Natural killer cell treated with Interleukin-12 subunit alpha and Interleukin-12 subunit beta and Interleukin-15 and Interleukin-18, amount 100 ng/mL, for 72 hours (primary cell): ENCODE measurements at regions not wholly inside any gene's neighbourhood (a gene's known extent, or its start where the extent isn't known, plus 50 kb on each side); places are given as distances from the start of the nearest gene placed in this dataset.
A peak's percentile ranks its signal among the peaks of the same experiment; 100 is the strongest.
"Not testable (repeated sequence)": the region's sequence is repeated elsewhere in the genome, so short reads cannot be mapped to it uniquely, and the experiment has no call there.

Source experiments
- ATAC-seq, 2 donors: fragments of 150-1000 bp; cut with Tn5 transposase in 1 of 2; sonication (Bioruptor Pico), chemical (Tn5 transposase) in 1 of 2; 2 replicates each; pipeline ENCODE4 v1.10.0; 2021
- DNase-seq: peaks from one replicate; pipeline ENCODE4 v3.0.0; 2022; ENCODE audit warnings: low spot score
- H3K27ac Mint-ChIP-seq, 2 donors: 1 replicate in 1 of 2; 2 replicates in 1 of 2; pipeline ENCODE4 v1.8.0; 2022; ENCODE audit warnings: mixed read lengths in 2 of 2, mild to moderate bottlenecking in 1 of 2, moderate library complexity in 1 of 2
- H3K27me3 Mint-ChIP-seq, 2 donors: 1 replicate in 1 of 2; 2 replicates in 1 of 2; pipeline ENCODE4 v1.8.0; 2022; ENCODE audit warnings: mixed read lengths in 2 of 2
- H3K36me3 Mint-ChIP-seq: one replicate; pipeline ENCODE4 v1.8.0; 2022; ENCODE audit warnings: mixed read lengths
- H3K4me1 Mint-ChIP-seq, 2 donors: 1 replicate in 1 of 2; 2 replicates in 1 of 2; pipeline ENCODE4 v1.8.0; 2022; ENCODE audit warnings: low read depth in 2 of 2, mixed read lengths in 2 of 2, mild to moderate bottlenecking in 1 of 2
- H3K4me3 Mint-ChIP-seq: one replicate; pipeline ENCODE4 v1.8.0; 2022; ENCODE audit warnings: mixed read lengths
- H3K9me3 Mint-ChIP-seq: 2 replicates; pipeline ENCODE4 v1.8.0; 2022; ENCODE audit warnings: mixed read lengths

DNA sequence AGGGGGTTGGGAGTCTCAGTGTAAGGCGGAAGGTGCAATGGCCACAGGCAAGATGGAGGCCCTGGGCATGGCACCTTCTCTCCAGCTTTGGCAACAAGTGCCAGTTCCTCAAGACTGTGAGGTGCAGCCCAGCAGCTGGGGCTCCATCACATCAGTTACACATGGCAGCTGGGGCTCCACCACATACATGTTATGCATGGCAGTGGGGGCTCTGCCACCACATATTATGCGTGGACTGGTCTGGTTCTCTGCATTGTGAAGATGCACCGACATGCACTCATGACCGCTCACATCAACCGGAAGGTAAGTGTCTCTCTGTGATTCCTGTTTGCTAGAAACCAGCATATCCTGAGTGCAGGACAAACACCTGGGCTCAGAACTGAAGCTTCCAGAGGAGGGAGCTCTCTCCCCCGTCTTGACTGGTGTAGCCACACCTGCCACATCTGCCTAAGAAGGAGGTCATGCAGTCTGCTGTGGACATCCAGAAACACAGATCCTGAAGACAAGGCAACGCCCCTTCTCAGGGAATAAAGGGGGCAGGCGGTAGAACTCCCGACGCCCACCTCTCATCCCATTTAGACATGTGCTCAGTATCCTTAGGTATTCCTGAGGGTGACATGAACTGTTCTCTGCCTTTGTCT lies 104.1 kb upstream of the TMPRSS2 start:
- no peak for ATAC-seq

DNA sequence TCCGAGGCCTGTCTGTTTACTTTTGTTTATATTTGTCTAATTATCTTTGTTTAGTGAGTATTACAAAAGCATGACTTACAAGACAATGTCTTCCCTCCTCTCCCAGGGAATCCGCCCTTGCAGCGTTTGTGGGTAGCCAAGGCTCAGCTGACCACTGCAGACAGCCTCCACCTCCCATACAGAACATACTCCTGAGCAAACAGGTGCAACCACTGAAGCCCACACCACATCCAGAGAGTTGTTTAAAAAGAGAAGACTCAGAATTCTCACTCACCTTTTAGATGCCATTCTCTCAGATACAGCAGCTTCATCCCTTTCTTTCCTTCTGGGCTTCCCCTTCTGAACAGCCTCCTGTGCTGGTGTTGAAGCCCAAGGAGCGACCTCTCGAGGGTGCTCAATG lies 103.5 kb upstream of the TMPRSS2 start:
- ATAC-seq (no peak), DNase-seq (peak; percentile 16)
- Mint-ChIP-seq H3K9me3 (no peaks in the 10 kb centered on the region), H3K4me3 (no peak overlapping the region), H3K27me3 (peaks cover 9 to 10% of the 10 kb centered on the region in 2 donors), H3K36me3 (no peaks in the 10 kb centered on the region), H3K4me1 (no peaks in the 10 kb centered on the region), H3K27ac (no peak overlapping the region)

More for the DNA sequence above, 104.1 kb upstream of the TMPRSS2 start:
- no peaks in the 10 kb centered on the region for H3K4me1 Mint-ChIP-seq
- H3K27ac Mint-ChIP-seq = no peak overlapping the region
- no peak overlapping the region for H3K4me3 Mint-ChIP-seq
- H3K36me3 Mint-ChIP-seq = no peaks in the 10 kb centered on the region
- H3K9me3 Mint-ChIP-seq = no peaks in the 10 kb centered on the region
- no peak for DNase-seq
- H3K27me3 Mint-ChIP-seq = peaks cover 10 to 14% of the 10 kb centered on the region in 2 donors

GRCh38 chr21:41610840-41611115 lies 102.8 kb upstream of the TMPRSS2 start:
- not testable (repeated sequence) for H3K27me3 Mint-ChIP-seq, H3K9me3 Mint-ChIP-seq, DNase-seq, H3K4me1 Mint-ChIP-seq, H3K27ac Mint-ChIP-seq, H3K36me3 Mint-ChIP-seq, H3K4me3 Mint-ChIP-seq, ATAC-seq

DNA sequence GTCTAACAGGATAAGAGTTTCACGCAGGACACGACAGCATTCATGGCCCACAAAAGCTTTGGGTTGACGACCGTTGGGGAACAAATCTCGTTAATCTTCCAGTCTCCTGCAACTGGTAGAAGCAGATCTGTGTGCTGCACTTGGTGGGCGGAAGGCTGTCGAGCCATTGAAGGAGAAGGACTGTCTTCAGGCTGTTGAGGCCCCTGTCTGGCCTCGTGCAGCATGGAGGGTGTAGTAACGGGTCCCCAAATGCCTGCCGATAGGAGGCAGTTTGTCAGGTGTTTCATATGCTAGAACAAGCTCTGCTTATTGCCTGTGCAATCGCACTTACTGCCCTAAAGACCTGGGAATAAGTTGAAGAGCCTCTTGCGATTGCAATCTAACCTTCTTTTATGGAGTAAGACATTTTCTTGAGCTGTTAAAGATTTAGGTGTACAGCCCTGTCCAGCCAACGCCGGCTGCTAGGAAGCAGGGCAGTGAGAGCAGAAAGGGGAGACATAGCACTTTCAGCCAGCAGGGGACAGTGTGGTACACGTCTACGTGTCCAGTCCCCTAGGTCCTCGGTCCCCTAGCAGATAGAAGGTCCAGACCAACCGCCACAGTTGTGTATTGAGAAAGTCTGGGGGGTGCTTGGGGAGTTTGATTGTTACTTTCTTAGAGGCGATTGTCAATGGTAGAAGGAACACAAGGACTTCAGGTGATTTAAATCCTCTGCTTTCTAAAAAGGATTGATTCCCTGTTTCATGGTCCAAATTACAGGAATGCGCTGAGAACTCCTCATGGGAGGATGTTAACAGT lies 102.3 kb upstream of the TMPRSS2 start:
- H3K4me3 Mint-ChIP-seq = no peak overlapping the region
- H3K27ac Mint-ChIP-seq = no peak overlapping the region
- no peaks in the 10 kb centered on the region for H3K4me1 Mint-ChIP-seq
- no peaks in the 10 kb centered on the region for H3K36me3 Mint-ChIP-seq
- peaks cover 9 to 10% of the 10 kb centered on the region in 2 donors for H3K27me3 Mint-ChIP-seq
- H3K9me3 Mint-ChIP-seq = no peaks in the 10 kb centered on the region
- ATAC-seq (no peak), DNase-seq (peak; percentile 54)

- H3K9me3 Mint-ChIP-seq = no peaks in the 10 kb centered on the region
- ATAC-seq (peak in 1 of 2 donors; percentile 29), DNase-seq (no peak)
- no peaks in the 10 kb centered on the region for H3K36me3 Mint-ChIP-seq
- H3K4me1 Mint-ChIP-seq = no peaks in the 10 kb centered on the region
- peaks cover 2 to 9% of the 10 kb centered on the region in 2 donors for H3K27me3 Mint-ChIP-seq
- H3K27ac Mint-ChIP-seq = no peak overlapping the region
- no peak overlapping the region for H3K4me3 Mint-ChIP-seq
Measured at GRCh38 chr21:41606706-41607105, 98.7 kb upstream of the TMPRSS2 start.

DNA sequence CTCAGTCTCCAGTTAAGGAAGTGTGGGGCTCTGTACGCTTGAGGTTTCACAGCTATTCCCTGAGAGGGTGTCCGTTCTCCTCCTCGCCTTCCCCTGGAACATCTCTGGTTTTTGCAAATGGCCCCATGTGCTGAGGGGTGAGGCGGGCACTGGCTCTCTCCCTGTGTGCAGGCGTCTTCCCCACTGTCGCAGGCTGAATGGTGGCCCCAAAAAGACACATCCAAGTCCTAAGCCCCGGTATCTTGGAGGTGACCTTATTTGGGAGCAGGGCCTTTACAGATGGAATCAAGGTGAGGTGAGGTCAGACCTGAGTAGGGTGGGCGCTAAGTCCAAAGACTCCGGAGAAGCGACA lies 98.0 kb upstream of the TMPRSS2 start:
- H3K4me1 Mint-ChIP-seq = no peaks in the 10 kb centered on the region
- DNase-seq = no peak
- no peaks in the 10 kb centered on the region for H3K36me3 Mint-ChIP-seq
- no peaks in the 10 kb centered on the region for H3K9me3 Mint-ChIP-seq
- H3K27me3 Mint-ChIP-seq = peaks cover 2 to 9% of the 10 kb centered on the region in 2 donors
- no peak for ATAC-seq
- no peak overlapping the region for H3K4me3 Mint-ChIP-seq
- H3K27ac Mint-ChIP-seq = no peak overlapping the region

GRCh38 chr21:41605178-41605933 lies 97.4 kb upstream of the TMPRSS2 start:
- ATAC-seq = peak; percentile 2 to 17
- Mint-ChIP-seq H3K9me3 (no peaks in the 10 kb centered on the region), H3K4me3 (no peak overlapping the region), H3K4me1 (no peaks in the 10 kb centered on the region), H3K27me3 (peaks cover 2 to 9% of the 10 kb centered on the region in 2 donors), H3K36me3 (no peaks in the 10 kb centered on the region), H3K27ac (no peak overlapping the region)
- peak; percentile 58 for DNase-seq

DNA sequence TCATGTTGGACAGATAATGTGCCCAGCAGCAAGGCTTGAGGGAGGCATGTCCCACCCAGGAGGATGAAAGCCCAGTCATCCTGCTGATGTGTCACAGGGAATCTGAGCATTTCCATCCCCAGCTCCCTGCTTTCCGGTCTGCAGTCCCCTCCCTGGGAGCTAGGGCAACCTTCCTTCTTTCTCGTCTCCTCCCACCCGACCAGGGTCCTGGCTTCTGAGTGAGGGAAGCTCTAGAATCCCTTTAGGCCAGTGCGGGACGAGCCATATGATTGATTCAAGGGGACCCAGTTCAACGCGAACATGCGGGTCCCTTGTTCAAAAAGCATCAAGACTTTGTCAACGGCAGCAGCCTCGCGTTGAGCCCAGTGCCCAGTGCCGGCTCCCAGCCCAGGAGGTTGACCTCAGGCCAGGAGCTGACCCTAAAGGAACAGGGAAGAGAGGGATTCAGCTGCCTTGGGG lies 96.7 kb upstream of the TMPRSS2 start:
- Mint-ChIP-seq H3K27ac (no peak overlapping the region), H3K4me3 (no peak overlapping the region), H3K36me3 (no peaks in the 10 kb centered on the region), H3K27me3 (peaks cover 2 to 9% of the 10 kb centered on the region in 2 donors), H3K4me1 (no peaks in the 10 kb centered on the region), H3K9me3 (no peaks in the 10 kb centered on the region)
- ATAC-seq (no peak), DNase-seq (no peak)

DNA sequence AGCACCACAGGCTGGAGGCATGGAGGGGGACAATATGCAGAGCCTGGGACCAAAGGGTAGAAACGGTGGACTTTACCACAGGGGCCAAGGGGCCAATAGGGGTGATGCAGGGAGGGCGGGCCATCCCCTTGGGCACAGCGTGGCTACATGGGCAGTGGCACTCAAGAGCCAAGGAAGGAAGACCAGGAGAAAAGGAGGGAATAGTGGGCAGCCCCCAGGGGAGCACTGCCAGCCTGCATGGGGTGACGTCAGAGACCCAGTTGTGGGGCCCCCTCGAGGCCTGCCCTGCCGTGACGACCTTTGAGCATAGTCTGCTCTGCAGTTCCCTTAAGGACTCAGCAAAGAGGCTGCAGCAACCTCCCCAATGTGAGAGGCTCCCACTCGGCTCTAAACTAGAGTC lies 95.5 kb upstream of the TMPRSS2 start:
- H3K9me3 Mint-ChIP-seq = no peaks in the 10 kb centered on the region
- DNase-seq (no peak), ATAC-seq (peak in 1 of 2 donors; percentile 5)
- no peaks in the 10 kb centered on the region for H3K36me3 Mint-ChIP-seq
- H3K27ac Mint-ChIP-seq = no peak overlapping the region
- no peak overlapping the region for H3K4me3 Mint-ChIP-seq
- peaks cover 2 to 4% of the 10 kb centered on the region in 2 donors for H3K27me3 Mint-ChIP-seq
- H3K4me1 Mint-ChIP-seq = no peaks in the 10 kb centered on the region

- Mint-ChIP-seq H3K27me3 (peaks cover 0 to 2% of the 10 kb centered on the region in 2 donors), H3K4me1 (no peaks in the 10 kb centered on the region), H3K36me3 (no peaks in the 10 kb centered on the region), H3K27ac (no peak overlapping the region), H3K9me3 (no peaks in the 10 kb centered on the region), H3K4me3 (no peak overlapping the region)
- ATAC-seq (no peak), DNase-seq (no peak)
Measured at GRCh38 chr21:41602531-41602930, 94.6 kb upstream of the TMPRSS2 start.

- Mint-ChIP-seq H3K27ac (no peak overlapping the region), H3K9me3 (no peaks in the 10 kb centered on the region), H3K4me3 (no peak overlapping the region), H3K27me3 (peaks cover 0 to 4% of the 10 kb centered on the region in 2 donors), H3K36me3 (no peaks in the 10 kb centered on the region), H3K4me1 (no peaks in the 10 kb centered on the region)
- no peak for ATAC-seq
- no peak for DNase-seq
Measured at GRCh38 chr21:41601573-41602368, 93.8 kb upstream of the TMPRSS2 start.

- no peak for ATAC-seq
Measured at GRCh38 chr21:41600961-41601572, 93.1 kb upstream of the TMPRSS2 start.

DNA sequence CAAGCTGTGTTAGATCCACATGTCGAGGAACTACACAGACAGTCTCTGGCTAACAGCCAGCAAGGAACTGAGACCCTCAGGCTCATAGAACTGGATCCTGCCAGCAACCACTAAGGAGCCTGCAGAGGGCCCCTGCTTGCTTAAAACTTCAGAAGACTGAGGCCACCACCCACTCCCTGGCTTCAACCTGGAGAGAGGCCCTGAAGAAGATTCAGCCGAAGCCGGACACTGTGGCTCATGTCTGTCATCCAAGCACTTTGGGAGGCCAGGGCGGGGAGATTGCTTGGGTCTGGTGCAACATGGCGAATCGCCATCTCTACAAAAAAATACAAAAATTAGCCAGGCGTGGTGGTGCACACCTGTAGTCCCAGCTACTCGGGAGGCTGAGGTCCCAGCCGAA lies 92.6 kb upstream of the TMPRSS2 start:
- Mint-ChIP-seq H3K4me1 (no peaks in the 10 kb centered on the region), H3K27ac (no peak overlapping the region), H3K9me3 (no peaks in the 10 kb centered on the region), H3K36me3 (no peaks in the 10 kb centered on the region), H3K4me3 (no peak overlapping the region), H3K27me3 (peaks cover 2 to 7% of the 10 kb centered on the region in 2 donors)
- ATAC-seq = no peak
- DNase-seq = no peak

More at GRCh38 chr21:41600961-41601572, 93.1 kb upstream of the TMPRSS2 start:
- no peaks in the 10 kb centered on the region for H3K9me3 Mint-ChIP-seq
- DNase-seq = no peak
- H3K27ac Mint-ChIP-seq = no peak overlapping the region
- H3K36me3 Mint-ChIP-seq = no peaks in the 10 kb centered on the region
- no peak overlapping the region for H3K4me3 Mint-ChIP-seq
- peaks cover 2 to 7% of the 10 kb centered on the region in 2 donors for H3K27me3 Mint-ChIP-seq
- no peaks in the 10 kb centered on the region for H3K4me1 Mint-ChIP-seq
